ENCODE measurements at regions not wholly inside any gene's neighbourhood (a gene's known extent, or its start where the extent isn't known, plus 50 kb on each side); places are given as distances from the start of the nearest gene placed in this dataset.

DNA sequence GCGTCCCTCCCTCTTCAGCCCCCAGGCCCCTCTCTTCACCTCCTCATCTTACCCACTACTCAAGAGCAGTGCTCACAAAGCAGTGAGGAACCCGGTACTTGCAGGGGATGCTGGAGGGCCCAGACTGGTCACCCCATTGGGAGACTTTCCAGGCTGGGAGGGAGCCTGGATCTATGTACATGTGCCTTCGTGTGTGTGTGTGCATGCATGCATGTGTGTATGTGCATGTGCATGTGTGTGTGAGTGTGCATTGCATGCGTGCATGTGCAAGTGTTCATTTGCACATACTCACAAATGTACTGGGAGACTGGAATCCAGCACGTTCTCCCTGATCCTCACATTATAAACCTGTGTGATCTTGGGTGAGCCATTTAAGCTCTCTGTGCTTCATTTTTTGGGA is 696.0 kb upstream of the EEF2KMT start:
- Histone ChIP-seq H3K27ac (no peak overlapping the region), H3K36me3 (no peaks in the 10 kb centered on the region), H3K4me1 (no peaks in the 10 kb centered on the region), H3K9me3 (no peaks in the 10 kb centered on the region), H3K27me3 (no peaks in the 10 kb centered on the region), H3K4me3 (no peak overlapping the region)
- no peak for TF ChIP-seq POLR2A (IDR thresholded peaks at IDR 0.05)
- TF ChIP-seq POLR2AphosphoS5 (IDR thresholded peaks at IDR 0.05; ENCODE audit: insufficient read depth in 1 of 2, low read depth in 1 of 2) = no peak
- TF ChIP-seq, protein P1, sequence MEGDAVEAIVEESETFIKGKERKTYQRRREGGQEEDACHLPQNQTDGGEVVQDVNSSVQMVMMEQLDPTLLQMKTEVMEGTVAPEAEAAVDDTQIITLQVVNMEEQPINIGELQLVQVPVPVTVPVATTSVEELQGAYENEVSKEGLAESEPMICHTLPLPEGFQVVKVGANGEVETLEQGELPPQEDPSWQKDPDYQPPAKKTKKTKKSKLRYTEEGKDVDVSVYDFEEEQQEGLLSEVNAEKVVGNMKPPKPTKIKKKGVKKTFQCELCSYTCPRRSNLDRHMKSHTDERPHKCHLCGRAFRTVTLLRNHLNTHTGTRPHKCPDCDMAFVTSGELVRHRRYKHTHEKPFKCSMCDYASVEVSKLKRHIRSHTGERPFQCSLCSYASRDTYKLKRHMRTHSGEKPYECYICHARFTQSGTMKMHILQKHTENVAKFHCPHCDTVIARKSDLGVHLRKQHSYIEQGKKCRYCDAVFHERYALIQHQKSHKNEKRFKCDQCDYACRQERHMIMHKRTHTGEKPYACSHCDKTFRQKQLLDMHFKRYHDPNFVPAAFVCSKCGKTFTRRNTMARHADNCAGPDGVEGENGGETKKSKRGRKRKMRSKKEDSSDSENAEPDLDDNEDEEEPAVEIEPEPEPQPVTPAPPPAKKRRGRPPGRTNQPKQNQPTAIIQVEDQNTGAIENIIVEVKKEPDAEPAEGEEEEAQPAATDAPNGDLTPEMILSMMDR (IDR thresholded peaks at IDR 0.05) = no peak
- intact Hi-C loops (cut with DNase I) = no loop called here
- no peak for DNase-seq (ENCODE audit: extremely low spot score in 2 of 2)

DNA sequence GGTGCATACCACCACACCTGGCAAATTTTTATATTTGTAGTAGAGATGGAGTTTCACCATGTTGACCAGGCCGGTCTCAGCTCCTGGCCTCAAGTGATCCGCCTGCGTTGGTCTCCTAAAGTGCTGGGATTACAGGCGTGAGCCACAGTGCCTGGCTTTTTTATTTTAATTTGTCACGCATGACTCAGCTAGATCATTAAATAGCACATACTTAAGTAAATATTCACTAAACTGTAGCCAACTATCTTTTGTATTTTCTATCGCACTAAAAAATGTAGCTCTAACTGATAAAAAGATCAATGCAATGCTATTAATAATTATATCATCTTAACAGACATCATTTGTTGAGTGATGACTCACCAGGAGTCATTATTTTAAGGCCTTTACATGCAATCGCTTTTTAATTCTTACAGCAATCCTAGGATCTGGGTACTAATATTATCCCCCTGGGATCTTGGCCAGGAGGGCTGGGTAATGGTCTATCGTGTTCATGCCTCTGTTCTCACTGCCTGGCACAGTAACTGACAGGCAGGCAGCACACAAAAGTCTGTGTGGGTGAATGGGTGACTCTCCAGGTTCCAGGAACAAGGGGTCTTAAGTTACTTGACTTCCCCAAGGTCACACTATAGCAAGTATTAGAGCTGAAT is 693.5 kb upstream of the EEF2KMT start:
- no peaks in the 10 kb centered on the region for H3K36me3 ChIP-seq
- no peak overlapping the region for H3K27ac ChIP-seq
- intact Hi-C loops (cut with DNase I) = no loop called here
- H3K27me3 ChIP-seq = no peaks in the 10 kb centered on the region
- H3K4me1 ChIP-seq = no peaks in the 10 kb centered on the region
- TF ChIP-seq POLR2A (IDR thresholded peaks at IDR 0.05) (no peak), POLR2AphosphoS5 (IDR thresholded peaks at IDR 0.05; ENCODE audit: insufficient read depth in 1 of 2, low read depth in 1 of 2) (no peak)
- TF ChIP-seq, protein P1 (IDR thresholded peaks at IDR 0.05) = no peak
- DNase-seq (ENCODE audit: extremely low spot score in 2 of 2) = no peak
- no peak overlapping the region for H3K4me3 ChIP-seq
- H3K9me3 ChIP-seq = no peaks in the 10 kb centered on the region

DNA sequence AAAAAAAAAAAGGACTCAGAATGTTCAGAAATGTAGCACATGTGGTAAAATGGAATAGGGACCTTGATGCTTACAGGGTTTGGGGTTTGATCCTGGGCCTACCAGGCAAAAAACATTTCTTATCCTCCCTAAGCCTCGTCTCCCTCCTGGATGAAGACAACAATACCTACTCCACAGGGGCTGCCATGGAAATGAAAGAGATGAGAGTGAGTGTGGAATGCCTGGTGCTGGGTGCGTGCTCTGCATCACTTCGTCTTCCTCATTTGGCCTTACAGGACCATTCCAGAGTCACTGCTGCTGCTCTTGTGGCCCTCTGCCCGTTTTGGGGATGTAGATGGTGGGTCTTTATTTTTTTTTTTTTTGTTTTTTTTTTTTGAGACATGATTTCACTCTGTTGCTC is 692.9 kb upstream of the EEF2KMT start:
- intact Hi-C loops (cut with DNase I) = no loop called here
- no peak for TF ChIP-seq POLR2A (IDR thresholded peaks at IDR 0.05)
- TF ChIP-seq, protein P1 (IDR thresholded peaks at IDR 0.05) = no peak
- no peak for TF ChIP-seq POLR2AphosphoS5 (IDR thresholded peaks at IDR 0.05; ENCODE audit: insufficient read depth in 1 of 2, low read depth in 1 of 2)
- Histone ChIP-seq H3K36me3 (no peaks in the 10 kb centered on the region), H3K9me3 (no peaks in the 10 kb centered on the region), H3K4me3 (no peak overlapping the region), H3K27ac (no peak overlapping the region), H3K27me3 (no peaks in the 10 kb centered on the region), H3K4me1 (no peaks in the 10 kb centered on the region)
- no peak for DNase-seq (ENCODE audit: extremely low spot score in 2 of 2)

DNA sequence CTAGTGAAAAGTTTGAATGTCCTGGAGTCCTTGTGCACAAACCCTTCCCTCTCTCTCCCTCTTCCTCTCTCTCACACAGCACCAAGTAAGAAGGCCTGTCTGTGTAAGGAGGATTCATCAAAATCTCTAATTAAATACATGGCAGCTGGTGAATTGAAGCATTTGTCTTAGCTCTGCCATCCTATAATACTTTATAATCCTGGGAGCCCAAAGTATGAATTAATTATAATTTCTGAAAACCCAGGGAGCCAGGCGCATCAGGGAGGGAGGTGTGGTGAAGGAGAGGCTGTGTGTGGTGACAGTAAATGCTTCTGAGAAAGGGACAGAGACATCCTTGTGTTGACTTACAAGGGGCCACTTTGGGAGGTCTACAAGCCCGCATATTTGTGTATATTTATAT is 691.4 kb upstream of the EEF2KMT start:
- DNase-seq (ENCODE audit: extremely low spot score in 2 of 2) = no peak
- Histone ChIP-seq H3K27ac (no peak overlapping the region), H3K9me3 (no peaks in the 10 kb centered on the region), H3K36me3 (no peaks in the 10 kb centered on the region), H3K4me3 (no peak overlapping the region), H3K4me1 (no peaks in the 10 kb centered on the region), H3K27me3 (no peaks in the 10 kb centered on the region)
- TF ChIP-seq POLR2A (IDR thresholded peaks at IDR 0.05) = no peak
- TF ChIP-seq POLR2AphosphoS5 (IDR thresholded peaks at IDR 0.05; ENCODE audit: insufficient read depth in 1 of 2, low read depth in 1 of 2) = no peak
- TF ChIP-seq, protein P1 (IDR thresholded peaks at IDR 0.05) = no peak
- intact Hi-C loops (cut with DNase I) = loop anchor here (5.0 kb wide), 1 partner anchor 113 kb away; no protein-coding TSS in a partner anchor

DNA sequence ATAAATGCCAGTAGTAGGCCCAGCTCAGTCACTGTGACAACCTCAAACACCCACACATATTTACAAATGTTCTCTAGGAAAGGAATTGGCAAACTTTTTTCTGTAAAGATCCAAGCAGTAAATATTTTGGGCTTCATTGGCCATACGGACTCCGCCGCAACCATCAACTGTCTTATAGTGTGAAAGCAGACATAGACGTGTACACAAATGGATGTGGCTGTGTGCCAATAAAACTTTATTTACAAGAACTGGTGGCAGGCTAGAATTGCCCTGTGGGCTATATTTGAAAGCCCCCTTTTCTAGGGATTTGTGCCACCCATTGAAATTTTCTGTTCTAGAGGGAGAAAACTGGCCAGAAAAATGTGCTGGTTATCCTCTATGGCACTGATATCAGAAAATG is 683.8 kb upstream of the EEF2KMT start:
- no peak overlapping the region for H3K4me3 ChIP-seq
- no peaks in the 10 kb centered on the region for H3K9me3 ChIP-seq
- H3K27ac ChIP-seq = no peak overlapping the region
- no peak for TF ChIP-seq POLR2AphosphoS5 (IDR thresholded peaks at IDR 0.05; ENCODE audit: insufficient read depth in 1 of 2, low read depth in 1 of 2)
- H3K36me3 ChIP-seq = no peaks in the 10 kb centered on the region
- intact Hi-C loops (cut with DNase I) = no loop called here
- DNase-seq (ENCODE audit: extremely low spot score in 2 of 2) = no peak
- H3K4me1 ChIP-seq = no peaks in the 10 kb centered on the region
- no peaks in the 10 kb centered on the region for H3K27me3 ChIP-seq

All from vagina (tissue), 2 donors.